ENCODE measurements at regions not wholly inside any gene's neighbourhood (a gene's known extent, or its start where the extent isn't known, plus 50 kb on each side); places are given as distances from the start of the nearest gene placed in this dataset.

- no peak for TF ChIP-seq CTCF (IDR thresholded peaks at IDR 0.05)
- TF ChIP-seq ZFX (IDR thresholded peaks at IDR 0.05; ENCODE audit: borderline replicate concordance) = no peak
These were observed 254.4 kb downstream of the NDUFS4 start for GRCh38 chr5:53814819-53815218.

All from 22Rv1 (cell line).